ENCODE measurements at regions not wholly inside any gene's neighbourhood (a gene's known extent, or its start where the extent isn't known, plus 50 kb on each side); places are given as distances from the start of the nearest gene placed in this dataset.

DNA sequence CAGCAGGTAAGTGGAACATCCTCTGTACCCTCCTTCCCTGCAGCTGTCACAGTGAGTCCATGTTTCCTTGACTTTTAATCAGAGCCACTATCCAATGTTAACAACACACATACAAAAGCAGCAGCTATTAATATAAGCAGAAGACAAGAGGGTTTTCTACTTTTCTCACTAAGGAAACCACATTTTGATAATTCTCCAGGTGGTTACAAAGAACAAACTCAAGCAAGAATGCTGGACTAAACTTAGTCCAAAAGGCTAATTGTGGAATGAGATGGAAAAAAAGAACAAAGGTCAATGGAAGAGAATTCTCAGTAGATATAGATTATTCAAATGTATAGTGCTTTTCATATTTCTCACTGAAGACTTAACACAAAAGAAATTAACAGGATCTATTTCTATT lies 176.9 kb upstream of the SLC39A10 start:
- intact Hi-C loops (cut with DNase I) = no loop called here

GRCh38 chr2:195479407-195479806 lies 177.6 kb upstream of the SLC39A10 start:
- no peaks in the 10 kb centered on the region for H3K36me3 ChIP-seq
- no peaks in the 10 kb centered on the region for H3K27me3 ChIP-seq
- no peak for TF ChIP-seq CTCF (IDR thresholded peaks at IDR 0.05)
- H3K4me3 ChIP-seq = no peak overlapping the region
- no peak for ATAC-seq
- intact Hi-C loops (cut with DNase I) = no loop called here
- no peak overlapping the region for H3K27ac ChIP-seq
- no peaks in the 10 kb centered on the region for H3K9me3 ChIP-seq
- no peaks in the 10 kb centered on the region for H3K4me1 ChIP-seq
- DNase-seq = no peak

More for the DNA sequence above, 176.9 kb upstream of the SLC39A10 start:
- TF ChIP-seq CTCF (IDR thresholded peaks at IDR 0.05) = no peak
- Histone ChIP-seq H3K4me1 (no peaks in the 10 kb centered on the region), H3K27ac (no peak overlapping the region), H3K9me3 (no peaks in the 10 kb centered on the region), H3K4me3 (no peak overlapping the region), H3K36me3 (no peaks in the 10 kb centered on the region), H3K27me3 (no peaks in the 10 kb centered on the region)
- DNase-seq (no peak), ATAC-seq (no peak)

DNA sequence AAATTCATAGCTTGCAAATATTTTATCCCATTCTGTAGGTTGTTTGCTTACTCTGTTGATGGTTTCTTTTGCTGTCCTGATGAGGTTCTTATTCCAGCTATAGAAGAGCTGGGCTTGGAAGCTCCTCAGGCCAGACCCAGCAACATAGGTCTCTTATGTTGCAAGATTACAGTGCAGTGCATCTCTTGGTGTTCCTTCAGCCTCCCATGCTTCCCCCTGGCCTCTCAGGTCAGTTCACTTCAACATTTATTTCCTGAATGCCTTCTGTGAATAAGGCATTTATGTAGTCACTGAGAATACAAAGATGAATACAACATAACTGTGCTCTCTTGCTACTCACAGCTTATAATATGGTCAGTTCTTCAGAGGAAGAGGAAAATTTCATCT lies 179.0 kb upstream of the SLC39A10 start:
- no peak for TF ChIP-seq CTCF (IDR thresholded peaks at IDR 0.05)
- intact Hi-C loops (cut with DNase I) = no loop called here
- H3K27me3 ChIP-seq = no peaks in the 10 kb centered on the region
- no peak for DNase-seq
- no peaks in the 10 kb centered on the region for H3K9me3 ChIP-seq
- no peak for ATAC-seq
- H3K4me1 ChIP-seq = no peaks in the 10 kb centered on the region
- no peak overlapping the region for H3K27ac ChIP-seq
- H3K36me3 ChIP-seq = no peaks in the 10 kb centered on the region
- no peak overlapping the region for H3K4me3 ChIP-seq

GRCh38 chr2:195477248-195477995 lies 179.6 kb upstream of the SLC39A10 start:
- ATAC-seq = no peak

DNA sequence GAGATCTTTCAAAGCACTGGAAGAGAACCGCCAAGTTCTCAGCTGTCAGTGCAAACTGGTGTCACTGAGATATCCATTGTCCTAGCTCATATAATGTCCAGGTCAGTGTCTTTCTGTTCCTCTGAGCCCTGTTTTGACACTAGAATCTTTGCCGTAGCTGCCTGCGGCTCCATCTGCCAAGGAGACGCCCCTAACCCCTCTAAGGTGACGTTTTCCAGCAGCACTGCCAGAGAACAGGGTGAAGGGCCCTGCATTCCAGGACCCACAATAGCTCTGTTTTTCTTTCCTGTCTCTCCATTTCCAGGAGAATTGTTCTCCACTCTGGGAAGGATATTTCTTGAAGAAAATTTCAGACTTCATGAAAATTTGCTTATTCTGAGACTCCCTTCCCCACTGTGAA lies 181.7 kb upstream of the SLC39A10 start:
- Histone ChIP-seq H3K27ac (no peak overlapping the region), H3K9me3 (no peaks in the 10 kb centered on the region), H3K4me3 (no peak overlapping the region), H3K36me3 (no peaks in the 10 kb centered on the region), H3K27me3 (no peaks in the 10 kb centered on the region), H3K4me1 (no peaks in the 10 kb centered on the region)
- no peak for TF ChIP-seq CTCF (IDR thresholded peaks at IDR 0.05)
- intact Hi-C loops (cut with DNase I) = no loop called here
- ATAC-seq (no peak), DNase-seq (no peak)

More at GRCh38 chr2:195477248-195477995, 179.6 kb upstream of the SLC39A10 start:
- Histone ChIP-seq H3K27ac (no peak overlapping the region), H3K9me3 (no peaks in the 10 kb centered on the region), H3K4me3 (no peak overlapping the region), H3K27me3 (no peaks in the 10 kb centered on the region), H3K4me1 (no peaks in the 10 kb centered on the region), H3K36me3 (no peaks in the 10 kb centered on the region)
- no peak for DNase-seq
- intact Hi-C loops (cut with DNase I) = no loop called here
- no peak for TF ChIP-seq CTCF (IDR thresholded peaks at IDR 0.05)

All from left lung (tissue), 4 donors.